ENCODE measurements at regions not wholly inside any gene's neighbourhood (a gene's known extent, or its start where the extent isn't known, plus 50 kb on each side); places are given as distances from the start of the nearest gene placed in this dataset.
A peak's percentile ranks its signal among the peaks of the same experiment; 100 is the strongest.

DNA sequence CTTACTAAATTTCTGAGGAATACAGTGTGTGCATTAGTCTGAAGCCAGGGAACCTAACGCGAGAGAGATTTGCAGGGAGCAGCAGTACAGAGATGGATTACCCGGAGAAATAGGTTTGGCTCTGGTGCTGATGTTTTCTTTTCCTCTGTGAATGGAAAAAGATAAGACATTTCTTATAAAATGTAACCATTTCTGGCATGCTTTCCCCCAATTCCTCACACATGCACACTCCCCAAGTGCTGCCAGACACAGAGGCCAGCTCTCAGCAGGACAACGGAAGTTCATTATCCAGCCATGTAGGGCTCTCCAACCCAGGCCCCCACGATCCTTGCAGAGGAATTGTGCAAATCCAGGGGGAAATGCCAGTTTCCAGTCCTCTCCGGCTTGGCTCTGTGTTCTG is 224.5 kb upstream of the MGAT5 start:
- H3K27me3 ChIP-seq (ENCODE audit: control insufficient read depth, insufficient read depth, low read length): peaks cover under 1% of the 10 kb centered on the region
- no peaks in the 10 kb centered on the region for H3K9me3 ChIP-seq (ENCODE audit: control insufficient read depth, insufficient read depth, low read depth, low read length)
- no peak overlapping the region for H3K9ac ChIP-seq (ENCODE audit: insufficient read depth, low read length)
- no peak overlapping the region for H3K4me2 ChIP-seq (ENCODE audit: extremely low read depth, insufficient read depth, low read length)
- no peaks in the 10 kb centered on the region for H3K4me1 ChIP-seq (ENCODE audit: control insufficient read depth, extremely low read depth, insufficient read depth, low read length)
- H3K36me3 ChIP-seq (ENCODE audit: control insufficient read depth, insufficient read depth, low read length): no peaks in the 10 kb centered on the region
- H3K4me3 ChIP-seq (replicated peaks in 1 of 4; ENCODE audit: control extremely low read depth in 1 of 4, insufficient read depth in 1 of 4, low read depth in 3 of 4, low read length in 4 of 4): no peak overlapping the region
- H3K27ac ChIP-seq (ENCODE audit: insufficient read depth, low read length): no peak overlapping the region
- DNase-seq (ENCODE audit: low read depth in 2 of 2): peak in 1 of 2 donors; percentile 14
- no peak overlapping the region for H2AFZ ChIP-seq (ENCODE audit: low read length)
- H3K79me2 ChIP-seq (ENCODE audit: control insufficient read depth, insufficient read depth, low read length): no peaks in the 10 kb centered on the region
- H4K20me1 ChIP-seq (ENCODE audit: control insufficient read depth, extremely low read depth, insufficient read depth, low read length): no peaks in the 10 kb centered on the region
- TF ChIP-seq, protein P1, sequence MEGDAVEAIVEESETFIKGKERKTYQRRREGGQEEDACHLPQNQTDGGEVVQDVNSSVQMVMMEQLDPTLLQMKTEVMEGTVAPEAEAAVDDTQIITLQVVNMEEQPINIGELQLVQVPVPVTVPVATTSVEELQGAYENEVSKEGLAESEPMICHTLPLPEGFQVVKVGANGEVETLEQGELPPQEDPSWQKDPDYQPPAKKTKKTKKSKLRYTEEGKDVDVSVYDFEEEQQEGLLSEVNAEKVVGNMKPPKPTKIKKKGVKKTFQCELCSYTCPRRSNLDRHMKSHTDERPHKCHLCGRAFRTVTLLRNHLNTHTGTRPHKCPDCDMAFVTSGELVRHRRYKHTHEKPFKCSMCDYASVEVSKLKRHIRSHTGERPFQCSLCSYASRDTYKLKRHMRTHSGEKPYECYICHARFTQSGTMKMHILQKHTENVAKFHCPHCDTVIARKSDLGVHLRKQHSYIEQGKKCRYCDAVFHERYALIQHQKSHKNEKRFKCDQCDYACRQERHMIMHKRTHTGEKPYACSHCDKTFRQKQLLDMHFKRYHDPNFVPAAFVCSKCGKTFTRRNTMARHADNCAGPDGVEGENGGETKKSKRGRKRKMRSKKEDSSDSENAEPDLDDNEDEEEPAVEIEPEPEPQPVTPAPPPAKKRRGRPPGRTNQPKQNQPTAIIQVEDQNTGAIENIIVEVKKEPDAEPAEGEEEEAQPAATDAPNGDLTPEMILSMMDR (conservative IDR thresholded peaks at IDR 0.05 in 1 of 2, IDR thresholded peaks at IDR 0.05 in 1 of 2; ENCODE audit: low read depth in 1 of 2, low read length in 2 of 2): no peak
- no peak for TF ChIP-seq EZH2 (IDR thresholded peaks at IDR 0.05; ENCODE audit: low read length, missing control alignments)

DNA sequence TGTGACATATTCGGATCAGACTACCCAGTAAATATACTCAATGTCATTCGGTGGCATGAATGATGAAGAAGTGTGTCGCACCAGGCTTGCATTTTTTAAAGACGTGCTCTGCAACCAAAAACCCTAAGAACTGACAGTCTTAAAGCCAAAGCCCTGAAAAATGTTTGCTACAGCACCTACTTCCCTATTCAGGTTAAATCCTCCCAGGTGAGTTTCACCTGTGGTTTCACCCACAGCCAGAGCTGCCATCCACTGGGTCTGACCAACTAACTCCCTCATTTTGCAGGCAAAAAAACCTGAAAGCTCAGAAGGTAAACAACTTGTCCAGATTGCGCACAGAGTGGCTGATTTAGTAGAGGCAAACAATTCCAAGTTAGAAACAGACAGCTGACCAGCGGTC is 222.3 kb upstream of the MGAT5 start:
- H3K36me3 ChIP-seq (ENCODE audit: control insufficient read depth, insufficient read depth, low read length): no peaks in the 10 kb centered on the region
- TF ChIP-seq, protein P1 (conservative IDR thresholded peaks at IDR 0.05 in 1 of 2, IDR thresholded peaks at IDR 0.05 in 1 of 2; ENCODE audit: low read depth in 1 of 2, low read length in 2 of 2): no peak
- TF ChIP-seq EZH2 (IDR thresholded peaks at IDR 0.05; ENCODE audit: low read length, missing control alignments): no peak
- DNase-seq (ENCODE audit: low read depth in 2 of 2): no peak
- H3K4me2 ChIP-seq (ENCODE audit: extremely low read depth, insufficient read depth, low read length): no peak overlapping the region
- no peak overlapping the region for H3K4me3 ChIP-seq (replicated peaks in 1 of 4; ENCODE audit: control extremely low read depth in 1 of 4, insufficient read depth in 1 of 4, low read depth in 3 of 4, low read length in 4 of 4)
- no peak overlapping the region for H3K27ac ChIP-seq (ENCODE audit: insufficient read depth, low read length)
- H3K4me1 ChIP-seq (ENCODE audit: control insufficient read depth, extremely low read depth, insufficient read depth, low read length): no peaks in the 10 kb centered on the region
- no peaks in the 10 kb centered on the region for H4K20me1 ChIP-seq (ENCODE audit: control insufficient read depth, extremely low read depth, insufficient read depth, low read length)
- no peaks in the 10 kb centered on the region for H3K9me3 ChIP-seq (ENCODE audit: control insufficient read depth, insufficient read depth, low read depth, low read length)
- no peak overlapping the region for H3K9ac ChIP-seq (ENCODE audit: insufficient read depth, low read length)
- H3K79me2 ChIP-seq (ENCODE audit: control insufficient read depth, insufficient read depth, low read length): no peaks in the 10 kb centered on the region
- H3K27me3 ChIP-seq (ENCODE audit: control insufficient read depth, insufficient read depth, low read length): peaks cover 11% of the 10 kb centered on the region
- no peak overlapping the region for H2AFZ ChIP-seq (ENCODE audit: low read length)

DNA sequence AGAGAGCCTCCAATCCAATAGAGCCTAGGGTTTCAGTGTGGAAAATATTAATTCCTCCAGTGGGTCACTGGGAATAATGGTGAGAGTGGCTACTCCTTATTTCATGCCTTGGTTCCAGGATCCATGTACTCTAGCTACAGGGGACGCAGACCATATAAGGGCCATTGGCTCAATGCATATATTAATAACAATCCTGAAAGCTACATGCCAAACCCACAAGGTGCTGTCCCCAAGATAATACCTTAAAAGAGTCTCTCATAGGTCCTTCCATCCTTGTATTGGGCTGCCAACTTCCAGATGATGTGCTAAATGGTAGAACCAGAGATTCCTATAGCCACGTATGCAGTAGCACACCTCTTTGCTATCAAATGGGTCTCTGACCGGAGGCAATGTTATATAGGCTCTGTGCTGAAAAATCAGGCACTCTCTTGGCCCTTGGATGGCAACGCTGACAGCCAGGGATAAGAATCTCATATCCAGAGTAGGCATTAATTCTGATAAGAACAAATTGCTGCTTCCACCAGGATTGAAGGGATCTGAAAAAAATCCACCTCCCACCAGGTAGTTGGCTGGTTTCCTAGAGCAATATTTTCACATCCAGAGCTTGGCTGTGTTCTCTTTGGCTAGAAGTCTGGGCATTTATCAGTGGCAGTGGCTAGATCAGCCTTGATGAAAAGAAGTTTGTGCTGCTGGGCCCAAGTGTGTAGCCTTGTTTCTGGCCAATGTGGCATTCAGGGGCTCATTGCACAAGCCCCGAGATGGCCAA is 218.1 kb upstream of the MGAT5 start:
- no peak for TF ChIP-seq EZH2 (IDR thresholded peaks at IDR 0.05; ENCODE audit: low read length, missing control alignments)
- TF ChIP-seq, protein P1 (conservative IDR thresholded peaks at IDR 0.05 in 1 of 2, IDR thresholded peaks at IDR 0.05 in 1 of 2; ENCODE audit: low read depth in 1 of 2, low read length in 2 of 2): no peak
- H3K4me2 ChIP-seq (ENCODE audit: extremely low read depth, insufficient read depth, low read length): no peak overlapping the region
- no peak overlapping the region for H3K27ac ChIP-seq (ENCODE audit: insufficient read depth, low read length)
- no peak overlapping the region for H3K9ac ChIP-seq (ENCODE audit: insufficient read depth, low read length)
- no peaks in the 10 kb centered on the region for H3K9me3 ChIP-seq (ENCODE audit: control insufficient read depth, insufficient read depth, low read depth, low read length)
- no peaks in the 10 kb centered on the region for H4K20me1 ChIP-seq (ENCODE audit: control insufficient read depth, extremely low read depth, insufficient read depth, low read length)
- no peak overlapping the region for H2AFZ ChIP-seq (ENCODE audit: low read length)
- H3K36me3 ChIP-seq (ENCODE audit: control insufficient read depth, insufficient read depth, low read length): no peaks in the 10 kb centered on the region
- peaks cover 13% of the 10 kb centered on the region for H3K27me3 ChIP-seq (ENCODE audit: control insufficient read depth, insufficient read depth, low read length)
- no peaks in the 10 kb centered on the region for H3K79me2 ChIP-seq (ENCODE audit: control insufficient read depth, insufficient read depth, low read length)
- no peak overlapping the region for H3K4me3 ChIP-seq (replicated peaks in 1 of 4; ENCODE audit: control extremely low read depth in 1 of 4, insufficient read depth in 1 of 4, low read depth in 3 of 4, low read length in 4 of 4)
- no peak for DNase-seq (ENCODE audit: low read depth in 2 of 2)
- H3K4me1 ChIP-seq (ENCODE audit: control insufficient read depth, extremely low read depth, insufficient read depth, low read length): no peaks in the 10 kb centered on the region
